ENCODE measurements at regions not wholly inside any gene's neighbourhood (a gene's known extent, or its start where the extent isn't known, plus 50 kb on each side); places are given as distances from the start of the nearest gene placed in this dataset.
"Not testable (repeated sequence)": the region's sequence is repeated elsewhere in the genome, so short reads cannot be mapped to it uniquely, and the experiment has no call there.

DNA sequence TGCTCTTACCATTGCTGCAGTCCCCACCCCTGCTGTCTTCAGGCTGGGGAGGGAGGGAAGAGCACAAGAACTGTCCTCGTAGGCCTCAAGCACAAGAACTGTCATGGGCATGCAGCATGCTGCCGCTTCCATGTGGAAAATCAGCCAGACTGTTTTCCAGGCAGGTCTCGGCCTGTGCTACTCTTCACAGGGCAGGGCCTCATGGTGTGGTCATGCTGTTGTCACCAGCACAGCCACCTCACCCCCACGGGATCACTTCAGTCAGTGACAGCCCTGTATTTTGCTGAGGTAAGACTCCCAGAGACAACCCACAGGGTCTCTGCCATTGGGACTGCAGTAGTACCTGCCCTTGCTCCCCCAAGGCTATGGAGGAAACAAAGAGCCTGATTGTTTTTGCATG, 205.3 kb downstream of the NAP1L3 start:
- no peak for DNase-seq

DNA sequence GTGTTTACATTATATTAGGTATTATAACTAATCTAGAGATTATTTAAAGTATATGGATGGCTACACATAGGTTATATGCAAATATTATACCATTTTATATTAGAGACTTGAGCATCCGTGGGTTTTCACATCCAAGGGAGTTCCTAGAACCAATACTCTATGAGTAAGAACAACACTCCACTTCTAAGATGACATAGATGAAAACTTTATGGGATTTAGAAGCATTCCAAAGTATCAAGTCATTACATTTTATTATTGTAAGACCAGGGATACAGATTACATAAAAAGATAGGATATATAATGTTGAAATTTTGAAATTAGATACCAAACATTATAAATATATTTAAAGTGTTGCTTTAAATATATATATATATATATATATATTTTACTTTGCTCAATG, 207.0 kb downstream of the NAP1L3 start:
- no peak for DNase-seq

DNA sequence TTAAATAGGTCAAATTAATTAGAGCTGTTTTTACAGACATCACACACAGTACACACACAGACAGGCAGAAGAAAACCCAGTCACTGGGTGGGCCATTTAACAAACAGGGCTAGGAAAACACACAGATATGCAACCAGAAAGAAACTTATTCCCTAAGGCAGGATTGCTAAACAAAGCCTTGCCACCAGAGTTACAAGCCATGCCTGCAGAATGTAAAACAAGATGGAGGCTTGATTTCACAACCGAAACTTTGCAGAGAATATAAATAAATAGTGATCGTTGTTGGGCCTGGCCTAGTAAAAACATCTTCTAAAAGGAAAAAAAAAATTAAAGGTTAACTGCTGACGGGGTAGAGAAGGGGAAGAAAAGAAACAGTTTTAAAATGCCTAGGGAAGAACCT, 212.3 kb downstream of the NAP1L3 start:
- DNase-seq = no peak

- DNase-seq = no peak
Measured at GRCh38 chrX:93454509-93454908, 218.9 kb downstream of the NAP1L3 start.

GRCh38 chrX:93434721-93435120, 238.7 kb downstream of the NAP1L3 start:
- not testable (repeated sequence) for DNase-seq

DNA sequence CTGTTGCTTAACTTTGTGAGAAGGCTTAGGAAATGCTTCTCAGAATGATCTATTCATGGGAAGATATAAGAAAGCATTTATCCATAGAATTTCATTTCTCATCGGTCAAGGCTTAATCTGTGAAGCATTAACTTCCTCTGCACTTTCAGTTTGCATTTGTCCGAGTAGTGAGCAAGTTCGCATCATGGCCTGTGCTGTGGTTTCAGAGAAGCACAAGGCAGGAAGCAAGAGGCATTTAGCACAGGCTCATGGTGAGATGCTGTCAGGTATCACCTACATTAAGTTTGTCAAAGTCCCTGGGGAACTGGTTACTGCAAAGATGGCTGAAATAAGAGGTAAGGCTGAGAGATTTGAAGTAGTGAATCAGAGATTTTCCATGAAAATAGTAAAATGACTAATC, 244.9 kb downstream of the NAP1L3 start:
- no peak for DNase-seq

DNA sequence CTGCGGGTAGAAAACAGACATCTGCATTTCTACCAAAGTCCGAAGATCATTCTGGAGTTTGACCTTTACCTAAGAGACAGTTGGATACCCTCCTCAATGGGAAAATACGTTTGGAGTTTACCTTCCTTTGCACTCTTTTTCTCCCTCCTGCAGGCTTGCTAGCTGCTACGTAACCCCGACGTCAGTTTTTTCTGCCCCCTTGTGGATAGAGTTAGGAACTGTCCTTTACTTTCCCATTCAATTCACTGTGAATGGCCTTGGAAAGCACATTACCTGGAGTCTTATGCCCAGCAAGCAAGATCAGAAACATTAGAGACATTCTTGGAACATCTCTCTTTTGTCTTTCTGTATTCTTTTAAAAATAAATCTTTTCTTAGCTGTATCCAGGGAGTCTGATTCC, 250.7 kb downstream of the NAP1L3 start:
- peak; percentile 50 to 59 for DNase-seq

- DNase-seq = peak; percentile 23 to 51
Measured at GRCh38 chrX:93420525-93421082, 252.8 kb downstream of the NAP1L3 start.

- DNase-seq = no peak
Measured at GRCh38 chrX:93420090-93420489, 253.3 kb downstream of the NAP1L3 start.

- DNase-seq = no peak
Measured at GRCh38 chrX:93419642-93420041, 253.7 kb downstream of the NAP1L3 start.

- no peak for DNase-seq
Measured at GRCh38 chrX:93404121-93404520, 269.3 kb downstream of the NAP1L3 start.

- DNase-seq = no peak
Measured at GRCh38 chrX:93354651-93355050, 318.7 kb downstream of the NAP1L3 start.

DNA sequence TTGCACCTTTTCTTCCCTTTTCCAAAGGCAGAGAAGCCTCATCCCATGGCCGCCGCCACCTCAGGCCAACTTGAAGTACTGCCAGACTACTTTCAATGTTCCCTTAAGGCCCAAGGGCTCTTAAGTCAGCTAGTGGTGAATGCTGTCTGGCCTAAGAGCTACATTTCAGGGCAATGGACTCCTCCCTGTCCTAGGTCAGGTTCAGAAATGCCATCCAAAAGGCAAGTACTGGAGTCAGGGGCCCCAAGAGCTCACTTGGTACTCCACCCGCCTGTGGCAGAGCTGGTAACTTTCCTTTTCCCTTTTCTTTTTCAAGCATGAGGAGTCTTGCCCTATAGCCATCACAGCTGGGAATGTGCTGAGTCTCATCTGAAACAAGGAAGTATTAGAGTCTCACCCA, 327.1 kb downstream of the NAP1L3 start:
- no peak for DNase-seq

DNA sequence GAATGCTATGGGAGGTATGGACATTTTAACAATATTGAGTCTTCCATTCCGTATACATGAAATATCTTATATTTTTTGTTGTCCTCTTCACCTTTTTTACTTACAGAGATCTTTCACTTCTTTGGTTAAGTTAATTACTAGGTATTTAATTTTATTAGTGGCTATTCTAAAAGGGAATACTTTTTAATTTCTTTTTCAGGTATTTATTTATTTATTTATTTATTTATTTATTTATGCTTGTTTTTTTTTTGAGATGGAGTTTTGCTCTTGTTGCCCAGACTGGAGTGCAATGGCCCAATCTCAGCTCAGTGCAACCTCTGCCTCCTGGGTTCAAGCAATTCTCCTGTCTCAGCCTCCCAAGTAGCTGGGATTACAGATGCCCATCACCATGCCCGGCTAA, 329.1 kb downstream of the NAP1L3 start:
- not testable (repeated sequence) for DNase-seq

- peak in 1 of 2 experiments; percentile 28 for DNase-seq
Measured at GRCh38 chrX:93332329-93332728, 341.0 kb downstream of the NAP1L3 start.

DNA sequence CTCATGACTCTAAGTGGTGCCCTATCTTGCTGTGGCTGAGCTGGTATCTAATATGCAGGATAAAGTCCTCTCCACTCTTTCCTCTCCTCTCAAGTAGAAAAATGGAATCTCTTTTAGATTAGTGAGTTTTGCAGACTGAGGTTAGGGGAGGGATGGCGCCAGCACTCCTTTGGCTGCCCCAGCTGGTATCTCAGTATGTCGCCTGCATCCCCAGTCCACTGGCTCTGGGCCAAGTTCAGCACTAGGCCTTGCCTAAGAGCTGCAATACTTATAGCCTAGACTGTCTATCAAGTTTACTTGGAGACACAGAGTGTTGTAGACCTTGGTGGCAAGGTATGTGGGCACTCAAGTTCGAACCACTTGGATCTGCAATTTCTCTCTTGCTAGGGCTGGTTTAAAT, 351.3 kb downstream of the NAP1L3 start:
- DNase-seq = no peak

GRCh38 chrX:93319609-93320008, 353.8 kb downstream of the NAP1L3 start:
- DNase-seq = no peak

Data from NCI-H2081 (cell line).